ENCODE measurements at regions not wholly inside any gene's neighbourhood (a gene's known extent, or its start where the extent isn't known, plus 50 kb on each side); places are given as distances from the start of the nearest gene placed in this dataset.

DNA sequence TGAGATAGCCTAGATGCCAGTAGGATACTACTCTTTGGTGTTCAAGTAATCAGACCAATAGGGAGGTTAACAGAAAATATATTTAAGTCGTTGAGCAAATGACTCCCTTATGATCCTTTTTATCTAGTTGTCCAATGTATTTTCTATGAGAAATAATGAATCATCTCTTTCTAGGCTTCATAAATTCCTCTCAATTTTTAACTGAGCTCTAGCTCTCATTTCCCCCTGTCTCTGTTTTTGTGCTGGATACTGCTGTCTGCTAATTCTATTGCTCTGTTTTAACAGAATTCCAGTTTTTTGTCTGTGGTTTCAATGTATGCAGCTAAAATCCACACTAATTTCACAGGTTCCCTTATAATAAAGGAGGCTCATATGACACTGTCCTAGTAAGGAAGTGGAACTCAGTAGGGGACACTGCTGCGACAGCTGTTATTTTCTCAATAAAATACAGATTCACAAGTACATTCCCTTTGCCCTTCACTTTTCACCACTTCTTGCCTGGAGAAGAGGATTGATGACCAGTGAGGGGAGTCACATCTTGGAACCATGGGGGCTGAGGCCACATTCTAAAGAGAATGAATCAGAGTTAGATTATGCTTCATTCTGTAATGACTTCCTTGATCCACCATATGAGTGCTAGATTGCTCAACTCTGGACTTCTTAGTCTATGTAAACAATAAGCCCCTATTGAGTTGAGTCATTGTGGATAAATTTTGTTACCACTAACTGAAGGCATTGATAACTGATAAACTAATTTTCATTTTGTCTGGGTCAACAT lies 558.7 kb upstream of the KCNMB2 start:
- no peak for DNase-seq

DNA sequence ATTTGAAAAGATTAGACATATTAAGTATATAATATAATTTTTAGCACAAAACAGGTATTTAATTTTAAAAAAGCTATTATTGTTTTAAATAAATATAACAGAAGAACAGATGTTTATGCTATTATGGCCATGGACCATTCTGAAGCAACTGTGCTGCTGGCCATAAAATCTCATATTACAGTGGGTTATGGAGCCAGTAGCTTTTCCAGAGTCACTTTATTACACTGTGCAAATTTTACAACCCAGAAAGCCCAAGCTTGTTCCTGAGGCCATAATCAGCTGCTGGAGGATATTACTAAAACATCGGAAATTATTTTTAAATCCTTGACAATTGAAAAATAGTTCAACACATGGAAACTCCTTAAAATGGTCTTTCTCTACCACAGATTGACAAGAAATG lies 557.3 kb upstream of the KCNMB2 start:
- no peak for DNase-seq

DNA sequence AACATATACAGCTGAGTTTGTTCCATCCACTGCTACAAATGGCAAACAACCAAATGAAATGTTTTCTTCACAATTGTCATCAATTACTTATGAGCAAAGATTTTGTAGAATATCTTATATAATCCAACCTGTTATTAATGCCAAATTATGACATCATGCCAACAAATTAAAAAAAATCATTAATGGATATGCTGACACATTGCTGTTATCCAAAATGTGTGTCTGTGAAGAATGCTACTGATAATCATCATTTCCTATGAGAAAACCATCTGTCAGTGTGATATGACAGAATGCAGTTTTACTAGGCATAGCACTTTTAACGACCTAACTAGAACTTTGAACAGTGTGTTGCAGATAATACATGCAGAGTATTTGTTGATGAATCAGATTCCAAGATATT lies 556.5 kb upstream of the KCNMB2 start:
- no peak for DNase-seq

DNA sequence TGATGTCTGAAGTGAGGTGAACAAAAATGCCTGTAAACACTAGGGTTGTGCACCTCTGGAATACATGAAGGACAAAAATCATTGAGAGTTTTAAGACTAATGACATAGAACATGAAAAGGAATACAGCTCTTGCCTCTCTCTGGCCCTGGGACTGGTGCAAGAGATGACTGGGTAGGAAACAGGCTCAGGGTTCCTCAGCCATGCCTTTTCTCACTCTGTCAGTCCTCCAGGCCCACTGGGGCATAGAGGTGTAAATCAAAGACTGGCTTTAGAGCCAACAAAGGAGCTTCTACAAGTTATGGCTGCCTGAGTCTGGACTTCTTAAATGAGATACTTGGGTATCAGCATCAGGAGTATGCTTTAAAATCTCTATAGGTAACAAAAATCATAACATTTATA lies 554.7 kb upstream of the KCNMB2 start:
- no peak for DNase-seq

DNA sequence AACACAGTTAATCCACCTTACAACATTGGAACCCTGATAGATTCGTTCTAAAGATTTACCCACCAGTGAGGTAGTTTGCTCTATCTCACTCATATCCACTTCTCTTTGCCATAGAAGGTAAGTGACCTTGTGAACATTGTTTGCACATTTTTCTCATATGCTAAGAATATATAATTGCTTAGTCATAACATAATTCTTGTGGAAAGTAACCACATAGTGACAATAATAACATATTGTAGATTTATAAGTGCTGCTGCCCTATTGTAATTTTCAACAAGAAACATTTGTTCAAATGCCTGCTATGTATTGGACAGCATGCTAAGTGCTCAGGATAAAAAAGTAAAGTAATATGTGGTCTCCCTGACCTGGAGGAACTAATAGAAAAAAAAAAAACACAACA lies 554.2 kb upstream of the KCNMB2 start:
- DNase-seq = no peak

DNA sequence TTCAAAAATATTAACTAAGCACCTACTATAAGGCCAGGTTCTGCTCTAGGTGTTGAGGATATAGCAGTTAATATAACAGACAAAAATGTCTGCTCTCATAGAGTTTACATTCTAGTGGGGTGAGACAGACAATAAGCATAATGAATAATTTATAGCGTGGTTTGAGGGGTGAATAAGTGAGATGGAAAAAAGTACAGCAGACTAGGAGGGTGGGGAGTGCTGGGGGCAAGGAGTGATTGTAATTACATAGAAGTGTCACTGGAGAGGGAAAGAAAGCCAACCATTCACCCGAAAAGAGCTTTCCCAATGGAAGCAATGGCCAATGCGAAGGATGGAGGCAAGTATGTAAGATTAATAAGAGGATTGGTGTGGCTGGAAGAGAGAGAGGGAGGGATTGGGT lies 552.9 kb upstream of the KCNMB2 start:
- DNase-seq = no peak

DNA sequence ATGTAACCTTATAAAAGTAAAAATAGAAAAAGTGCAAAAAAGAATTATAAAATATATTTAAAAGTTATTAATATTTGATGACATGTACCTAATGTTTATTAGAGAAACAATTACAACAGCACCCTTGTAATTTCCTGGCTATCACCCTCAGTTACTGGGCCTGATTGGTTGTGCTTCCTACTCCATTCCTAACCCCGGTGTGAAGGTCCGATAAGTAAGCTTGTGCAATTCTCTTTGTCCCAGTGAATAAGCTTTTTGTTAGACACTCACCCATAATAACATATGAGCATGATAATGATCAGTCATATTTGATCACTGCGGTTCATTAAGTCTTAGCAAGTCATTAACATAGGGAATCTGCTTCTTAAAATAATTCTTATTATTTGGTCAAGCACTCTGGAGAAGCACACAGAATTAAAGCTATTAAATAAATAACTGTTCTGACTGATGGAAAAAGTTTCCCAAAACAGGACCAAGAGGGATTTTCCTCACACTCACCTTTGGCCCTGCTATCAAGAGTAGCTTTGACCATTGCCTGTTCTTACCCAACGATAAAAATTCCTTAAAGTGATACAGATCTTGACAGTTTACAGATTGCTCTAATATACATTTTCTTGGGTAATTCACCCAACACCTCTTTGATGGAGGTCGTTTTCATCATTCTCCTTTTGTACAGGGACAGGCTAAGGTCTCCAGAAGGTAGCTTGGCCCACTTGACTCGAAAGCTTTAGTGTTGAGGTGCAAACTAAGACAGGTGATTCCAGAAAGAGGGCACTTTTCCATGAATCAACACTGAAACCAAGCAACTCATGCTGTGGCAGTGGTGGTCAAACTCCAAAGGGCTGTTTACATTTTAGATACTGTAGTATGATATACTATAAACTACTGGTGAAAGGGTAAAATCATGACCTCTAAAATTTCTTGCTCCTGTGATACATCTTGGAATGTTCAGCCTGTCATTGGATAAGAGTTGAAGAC lies 543.0 kb upstream of the KCNMB2 start:
- no peak for DNase-seq

DNA sequence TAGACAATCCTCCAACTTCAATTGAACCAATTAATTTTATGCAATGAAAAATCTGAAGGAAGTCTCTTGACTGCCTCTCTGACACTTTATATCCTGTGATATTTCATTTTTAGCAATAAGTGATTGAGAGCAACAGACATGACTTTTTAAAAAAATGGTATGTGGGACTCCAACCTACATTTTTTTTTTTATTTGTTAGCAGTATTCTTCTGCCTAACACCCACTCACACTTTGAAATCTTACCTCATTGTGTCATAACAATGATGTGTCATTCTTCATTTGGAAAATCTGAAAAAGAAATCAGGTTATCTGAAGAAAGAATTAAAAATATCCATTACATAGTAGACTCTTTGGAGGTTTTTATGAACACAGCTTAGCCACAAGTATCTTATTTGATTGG lies 541.3 kb upstream of the KCNMB2 start:
- DNase-seq = no peak

DNA sequence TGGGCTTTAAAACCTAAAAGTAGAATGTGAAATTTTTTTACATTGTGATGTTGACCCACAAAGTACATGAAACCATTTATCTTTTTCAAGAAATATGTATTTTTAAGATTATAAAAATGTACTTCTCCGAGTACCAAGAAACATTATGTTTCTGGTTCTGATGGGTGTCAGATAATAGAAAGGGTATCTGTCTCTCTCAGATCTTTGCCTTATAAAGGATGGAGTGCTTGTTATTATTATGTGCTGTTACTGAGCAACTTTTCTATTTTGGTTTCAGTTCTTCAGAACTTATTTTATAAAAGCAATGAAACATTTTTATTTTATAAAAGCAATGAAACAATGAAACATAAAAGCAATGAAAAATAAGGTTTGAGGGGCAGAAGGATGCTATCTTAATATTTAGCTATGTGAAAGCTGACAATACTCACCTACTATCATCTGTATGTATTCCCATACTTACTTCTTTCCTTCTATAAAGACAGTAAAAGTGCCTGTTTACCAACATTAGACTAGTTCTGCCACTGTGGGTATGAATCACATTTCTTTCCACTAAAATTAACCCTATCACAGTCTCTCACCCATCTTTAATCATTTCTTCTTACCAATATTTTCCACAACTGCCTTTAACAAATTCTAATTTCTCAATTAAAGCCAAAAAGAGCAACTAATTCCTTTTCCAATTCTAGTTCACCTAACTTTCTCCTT lies 540.7 kb upstream of the KCNMB2 start:
- DNase-seq = no peak

DNA sequence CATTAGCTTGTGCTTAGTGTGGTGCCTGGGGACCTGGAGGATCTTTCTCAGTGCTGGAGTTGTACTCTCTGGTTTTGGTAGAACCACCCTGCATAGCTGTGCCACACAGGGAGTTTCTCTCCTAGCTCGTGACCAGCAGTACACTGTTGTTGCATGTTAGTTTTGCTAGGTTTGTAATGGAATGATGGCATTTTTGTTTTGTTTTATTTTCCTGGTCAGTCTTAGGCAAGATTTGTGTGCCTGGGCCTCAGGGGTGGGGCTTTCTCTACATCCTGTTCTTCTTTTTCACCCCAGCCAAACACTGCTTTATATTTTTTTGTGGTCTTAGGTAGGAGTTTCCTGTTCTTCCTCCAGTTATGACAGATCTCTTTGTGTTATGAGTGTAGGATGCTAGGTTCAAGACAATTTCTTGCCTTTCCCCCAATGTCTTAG lies 534.5 kb upstream of the KCNMB2 start:
- DNase-seq = no peak

DNA sequence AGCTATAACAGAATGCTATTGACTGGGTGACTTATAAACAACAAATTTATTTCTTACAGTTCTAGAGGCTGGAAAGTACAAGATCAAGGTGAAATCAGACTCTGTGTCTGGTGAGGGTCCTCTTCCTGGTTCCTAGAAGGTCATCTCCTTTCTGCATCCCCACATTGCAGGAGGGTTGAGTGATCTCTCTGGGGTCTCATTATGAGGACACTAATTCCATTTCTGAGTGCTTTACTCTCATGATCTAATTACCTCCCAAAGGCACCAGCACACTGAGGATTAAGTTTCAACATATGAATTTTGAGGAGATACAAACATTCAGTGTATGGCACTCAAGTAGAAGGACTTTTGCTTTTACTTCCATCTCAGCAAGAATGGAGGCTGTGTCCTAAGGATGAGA lies 534.1 kb upstream of the KCNMB2 start:
- DNase-seq = no peak

DNA sequence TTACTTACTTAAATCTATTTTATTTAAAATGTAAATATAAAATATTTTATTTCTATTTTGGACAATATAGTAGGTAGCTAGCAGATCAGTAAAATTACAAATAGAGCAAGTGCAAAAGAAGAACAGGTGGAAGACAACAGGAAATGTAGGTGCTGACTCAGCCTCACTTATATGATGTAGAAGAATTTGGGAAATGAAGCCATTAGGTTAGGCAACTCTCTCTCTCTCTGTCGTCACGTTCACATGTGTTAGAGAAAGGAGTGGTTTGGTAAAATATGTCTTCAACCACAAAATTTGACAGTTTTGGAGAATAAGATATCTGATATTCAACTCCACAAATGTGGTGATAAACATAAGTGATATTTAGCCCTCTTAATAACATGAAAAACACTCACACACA lies 532.5 kb upstream of the KCNMB2 start:
- no peak for DNase-seq

DNA sequence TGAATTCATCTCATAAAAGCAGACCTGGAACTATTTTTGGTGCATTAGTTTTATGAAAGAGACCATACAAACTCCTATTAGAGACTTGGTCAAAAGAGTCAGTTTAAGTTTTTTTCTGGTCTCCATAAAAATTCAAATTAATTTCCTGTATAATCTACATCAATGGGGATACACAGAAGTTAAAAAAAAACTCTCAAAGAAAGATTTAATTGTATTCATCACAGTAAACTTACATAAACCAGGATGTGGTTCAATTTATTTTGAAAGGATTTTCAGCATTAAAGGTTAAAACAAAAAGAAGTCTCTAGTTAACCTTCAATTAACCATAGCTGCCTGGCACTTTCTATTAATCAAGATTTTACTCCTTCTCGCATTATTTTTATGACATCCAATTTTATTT lies 530.3 kb upstream of the KCNMB2 start:
- DNase-seq = no peak

DNA sequence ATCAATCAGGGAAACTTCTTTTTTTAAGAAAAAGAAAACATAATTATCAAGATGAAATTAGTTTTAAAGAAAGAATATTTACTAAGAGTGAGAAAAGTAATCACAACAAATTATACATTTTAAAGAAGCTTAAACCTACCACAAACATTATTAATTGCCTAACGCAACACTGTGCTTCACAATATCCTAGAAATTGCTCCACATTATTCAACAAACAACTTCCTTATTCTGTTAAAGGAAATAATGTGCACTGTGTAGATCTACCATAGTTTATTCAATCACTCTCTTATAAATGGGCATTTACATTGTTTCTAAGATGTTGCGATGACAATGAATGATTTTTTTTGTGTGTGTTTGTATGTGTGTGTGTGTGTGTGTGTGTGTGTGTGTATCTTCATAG lies 525.9 kb upstream of the KCNMB2 start:
- no peak for DNase-seq

DNA sequence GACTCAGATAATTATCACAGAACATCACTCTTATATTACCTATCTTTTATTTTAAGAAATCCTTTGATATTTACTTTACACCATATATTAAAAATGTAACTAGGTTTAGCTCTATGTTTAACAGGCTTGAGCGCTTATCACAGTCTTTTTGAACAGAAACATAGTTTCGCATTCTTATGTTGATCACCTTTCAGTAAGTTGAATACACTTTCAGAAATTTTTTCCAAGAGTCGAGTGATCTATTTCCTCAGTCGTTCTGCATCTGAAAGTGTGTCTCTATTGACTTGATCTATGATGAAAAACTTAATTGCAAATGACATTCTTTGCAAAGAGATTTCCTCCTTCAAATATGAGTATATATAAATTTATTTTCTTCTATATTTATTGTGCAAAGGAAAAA lies 516.6 kb upstream of the KCNMB2 start:
- no peak for DNase-seq

DNA sequence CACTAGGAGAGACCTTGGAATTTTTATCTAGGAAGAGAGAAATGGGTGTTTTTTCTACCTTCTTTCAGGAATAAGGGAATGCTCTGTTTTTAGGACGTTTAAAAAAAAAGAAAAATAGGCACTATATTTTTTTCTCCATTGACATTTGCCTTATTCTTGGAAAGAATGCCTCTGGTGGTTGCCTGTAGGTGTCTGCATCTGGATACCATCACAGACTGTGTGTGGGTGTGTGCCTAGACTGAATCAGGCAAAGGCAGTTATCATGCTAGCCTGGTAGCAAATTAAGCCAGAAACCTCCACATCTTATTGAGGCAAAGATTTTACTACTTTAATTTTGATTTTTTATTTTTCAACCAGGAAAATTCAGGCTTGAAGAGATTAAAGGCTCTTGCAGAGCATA lies 513.6 kb upstream of the KCNMB2 start:
- DNase-seq = no peak

DNA sequence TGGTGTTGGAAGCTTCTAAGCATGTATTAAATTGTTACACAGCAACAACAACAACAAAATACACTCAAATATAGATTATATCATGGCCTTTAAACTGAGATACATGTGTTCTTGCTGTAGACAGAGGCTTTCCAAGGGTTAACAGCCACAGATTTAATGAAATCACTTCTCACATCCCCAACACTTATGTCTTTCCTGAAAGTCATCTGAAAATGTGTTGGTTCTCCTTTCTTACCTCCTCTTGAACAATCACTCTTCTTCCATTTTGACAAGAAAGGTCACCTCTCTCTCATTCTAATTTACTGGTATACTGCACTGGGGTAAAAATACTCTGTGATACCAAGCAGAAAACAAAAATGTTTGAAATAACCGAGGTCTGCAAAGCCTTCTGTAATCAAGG lies 507.3 kb upstream of the KCNMB2 start:
- DNase-seq = no peak

DNA sequence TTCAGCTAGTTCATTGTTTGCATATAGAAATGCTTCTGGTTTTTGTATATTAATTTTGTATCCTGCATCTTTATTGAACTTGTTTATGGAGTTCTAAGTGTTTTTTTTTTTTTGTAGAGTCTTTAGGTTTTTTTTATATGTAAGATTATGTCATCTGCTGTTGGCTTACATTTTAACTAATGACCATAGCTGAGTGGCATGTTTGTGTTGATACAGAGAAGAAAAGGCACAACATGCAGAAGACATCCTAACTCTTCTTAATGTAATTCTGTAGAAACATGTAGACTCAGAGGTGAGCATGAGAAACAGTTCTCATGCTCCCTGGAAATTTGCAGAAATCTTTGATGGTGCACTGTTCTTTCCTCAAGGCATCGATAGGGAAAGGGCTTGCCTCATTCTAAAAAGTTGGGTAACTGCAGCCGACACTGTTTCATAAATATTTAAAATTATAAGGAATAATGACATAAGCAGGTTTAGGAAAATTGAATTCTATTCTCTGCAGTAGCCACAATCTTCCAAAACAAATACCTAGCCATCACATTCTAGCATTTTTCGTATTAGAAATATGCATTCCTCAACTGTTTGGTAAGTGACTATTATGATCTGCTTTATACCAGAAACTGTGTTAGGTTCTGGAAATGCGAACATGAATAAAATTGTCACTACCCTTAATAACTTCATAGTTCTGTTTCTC lies 499.6 kb upstream of the KCNMB2 start:
- DNase-seq = no peak

DNA sequence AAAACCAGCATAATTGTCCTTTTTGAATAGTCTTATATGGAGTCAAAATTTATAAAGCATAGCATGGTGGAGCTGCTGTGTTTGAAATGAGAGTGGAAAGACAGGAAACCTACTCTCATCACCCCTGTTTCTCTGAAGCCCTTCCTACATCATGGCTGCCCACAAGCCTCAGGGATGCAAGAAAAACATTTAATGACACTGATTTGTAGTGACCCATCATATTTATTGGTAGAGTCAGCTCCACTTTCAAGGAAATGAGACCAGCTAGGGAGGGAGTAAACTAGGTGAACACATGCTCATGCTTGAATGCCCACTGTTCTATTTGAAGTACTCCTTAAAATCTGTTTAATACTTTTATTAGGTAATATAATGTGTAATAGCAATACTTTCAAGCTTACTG lies 494.3 kb upstream of the KCNMB2 start:
- no peak for DNase-seq

DNA sequence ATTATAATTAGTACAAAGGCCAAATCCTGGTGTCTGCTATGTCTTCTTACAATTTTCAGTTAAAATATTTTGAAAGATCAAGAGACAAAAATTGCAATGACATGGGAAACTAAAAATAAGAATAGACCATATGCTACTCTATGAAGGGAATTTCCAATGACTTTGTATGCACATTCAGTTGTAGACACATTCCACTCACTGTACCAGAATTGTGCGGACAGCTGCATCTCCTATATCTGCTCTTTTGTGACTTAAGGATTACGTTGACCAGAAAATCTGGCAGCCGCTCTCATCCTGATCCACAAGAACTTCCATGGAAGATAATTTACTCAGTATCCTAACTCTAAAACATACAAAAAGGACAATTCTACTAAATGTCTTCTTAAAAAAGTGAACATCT lies 493.9 kb upstream of the KCNMB2 start:
- DNase-seq = no peak

DNA sequence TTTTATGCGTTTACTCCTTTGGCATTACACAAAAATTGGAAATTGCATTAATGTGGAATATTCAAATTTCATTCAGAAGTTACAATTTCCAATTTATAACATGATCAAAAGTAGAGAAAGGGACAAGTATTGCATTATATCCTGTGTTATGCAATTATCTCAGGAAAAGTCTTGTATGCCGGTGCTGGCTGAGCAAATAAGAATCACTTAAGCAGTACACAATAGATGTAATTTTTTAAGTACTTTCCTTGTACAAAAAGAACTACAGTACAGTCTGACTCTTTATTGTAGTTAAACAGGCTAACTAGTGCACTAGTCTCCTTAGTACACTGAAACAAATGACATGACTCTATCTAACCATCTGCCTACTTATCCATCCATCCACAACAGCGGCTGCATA lies 493.2 kb upstream of the KCNMB2 start:
- DNase-seq = no peak

DNA sequence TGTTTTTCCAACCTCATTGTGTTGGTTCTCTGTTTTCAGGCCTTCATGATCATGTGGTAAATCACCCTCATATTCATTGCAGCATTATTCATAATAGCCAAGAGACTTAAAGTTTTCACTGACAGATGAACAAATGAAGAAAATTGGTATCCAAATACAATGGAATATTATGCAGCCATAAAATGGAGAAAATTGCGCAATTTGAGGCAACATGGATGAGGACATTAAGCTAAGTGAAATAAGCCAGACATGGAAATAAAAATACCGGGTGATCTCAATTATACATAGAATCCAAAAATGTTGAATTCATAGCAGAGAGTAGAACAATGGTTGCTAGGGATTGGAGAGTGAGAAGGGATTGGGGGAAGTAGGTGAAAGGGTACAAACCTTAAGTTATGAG lies 491.9 kb upstream of the KCNMB2 start:
- no peak for DNase-seq

DNA sequence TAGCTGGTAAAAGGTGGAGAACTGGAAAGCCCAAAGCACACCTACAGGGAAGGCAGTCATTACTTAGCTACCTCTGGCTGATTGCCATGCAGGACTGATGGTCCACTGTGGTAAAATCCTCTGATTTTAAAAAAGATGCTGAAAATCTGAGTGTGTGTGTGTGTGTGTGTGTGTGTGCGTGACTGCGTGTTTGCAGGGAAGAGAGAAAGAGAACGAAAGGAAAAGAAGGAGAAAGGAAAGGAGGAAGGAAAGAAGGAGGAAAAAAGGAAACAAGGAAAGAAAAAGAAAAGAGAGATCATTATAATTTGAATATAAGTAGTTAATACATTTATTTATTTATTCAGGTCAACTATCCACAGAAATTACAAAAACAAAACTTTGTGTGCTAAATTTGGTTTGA lies 488.7 kb upstream of the KCNMB2 start:
- no peak for DNase-seq
